A549 (cell line): ENCODE measurements at regions not wholly inside any gene's neighbourhood (a gene's known extent, or its start where the extent isn't known, plus 50 kb on each side); places are given as distances from the start of the nearest gene placed in this dataset.

Source experiments
- ATAC-seq, 2 experiments: fragments of 200-7000 bp in 1 of 2; fragments of >200 bp in 1 of 2; cut with Nextera tagmentation in 1 of 2; cut with Tn5 transposase in 1 of 2; 3 replicates each; pipeline versions ENCODE4 v1.8.0 to v1.9.1; 2018 to 2020; ENCODE audit warnings: mild to moderate bottlenecking in 1 of 2, moderate library complexity in 1 of 2
- CTCF ChIA-PET: fragments of 300-600 bp; sonication (Branson Sonifier 250); formaldehyde crosslinking; extraction: SDS; loops from one replicate; lab custom pipeline; 2021; ENCODE audit warnings: antibody characterized with exemption, inconsistent platforms; lab: Yijun Ruan, JAX
- POLR2A ChIA-PET: fragments of 350-600 bp; formaldehyde crosslinking; extraction: SDS; loops from one replicate; lab custom pipeline; 2021; ENCODE audit warnings: antibody characterized with exemption, inconsistent platforms; lab: Yijun Ruan, JAX
- DNase-seq, 2 experiments: peaks; one replicate each; pipeline versions ENCODE4 v3.0.0 to v3.0.0-alpha.2; 2011 to 2016; ENCODE audit warnings: low read depth in 1 of 2, low spot score in 1 of 2
- FAIRE-seq: peaks from 2 replicates; lab custom pipeline; 2011; peaks lifted over from hg19 to GRCh38; lab: Jason Lieb, UNC
- H3K27ac ChIP-seq, 2 experiments: fragments of >200 bp; sonication (Bioruptor Twin); formaldehyde crosslinking; 3 replicates each; pipeline ENCODE4 v1.5.1; 2016 to 2017
- H3K4me1 ChIP-seq: fragments of >200 bp; sonication (Bioruptor Twin); formaldehyde crosslinking; 3 replicates; pipeline ENCODE4 v1.6.1; 2016
- H3K4me2 ChIP-seq: fragments of >200 bp; sonication (Bioruptor Twin); formaldehyde crosslinking; 3 replicates; pipeline ENCODE4 v1.6.1; 2016
- H3K4me3 ChIP-seq: fragments of >200 bp; sonication (Bioruptor Twin); formaldehyde crosslinking; 3 replicates; pipeline ENCODE4 v1.5.1; 2016
- H3K9me3 ChIP-seq: fragments of >200 bp; sonication (Bioruptor Twin); formaldehyde crosslinking; 3 replicates; pipeline ENCODE4 v1.6.1; 2016
- CEBPB ChIP-seq, 2 experiments: fragments of >200 bp in 1 of 2; sonication (Bioruptor Twin) in 1 of 2; formaldehyde crosslinking in 1 of 2; IDR thresholded peaks; 2 replicates each; pipeline ENCODE4 v1.6.1; 2012 to 2016
- CHD2 ChIP-seq: fragments of 150-350 bp; IDR thresholded peaks from 2 replicates; pipeline ENCODE4 v1.6.1; 2014; ENCODE audit warnings: low read length; ENCODE audit not compliant: partially characterized antibody
- ESRRA ChIP-seq: fragments of 150-350 bp; IDR thresholded peaks from 2 replicates; pipeline ENCODE4 v1.6.1; 2014; ENCODE audit warnings: mild to moderate bottlenecking, low read length, borderline replicate concordance
- FOSL2 ChIP-seq, 2 experiments: fragments of 450-650 bp in 1 of 2; fragments of >200 bp in 1 of 2; sonication (Bioruptor Twin) in 1 of 2; formaldehyde crosslinking; IDR thresholded peaks; 2 replicates each; pipeline versions ENCODE4 v1.5.0 to v1.6.1; 2016 to 2020; ENCODE audit warnings: mild to moderate bottlenecking in 1 of 2, moderate library complexity in 1 of 2
- GATA3 ChIP-seq: IDR thresholded peaks from 2 replicates; pipeline ENCODE4 v1.6.1; 2012; ENCODE audit warnings: borderline replicate concordance
- HEYL ChIP-seq: fragments of 250-450 bp; sonication (Bioruptor Pico); IDR thresholded peaks from 2 replicates; pipeline ENCODE4 v1.8.0; 2021; ENCODE audit warnings: mild to moderate bottlenecking, moderate library complexity
- HOXA7 ChIP-seq: fragments of 250-450 bp; sonication (Bioruptor Pico); IDR thresholded peaks from 2 replicates; pipeline ENCODE4 v1.5.0; 2020; ENCODE audit warnings: mild to moderate bottlenecking, moderate library complexity
- HOXB13 ChIP-seq: fragments of 250-450 bp; sonication (Bioruptor Pico); IDR thresholded peaks from 2 replicates; pipeline ENCODE4 v1.5.0; 2020; ENCODE audit warnings: low read depth, mild to moderate bottlenecking, moderate library complexity
- HOXB5 ChIP-seq: fragments of 250-450 bp; sonication (Bioruptor Pico); IDR thresholded peaks from 2 replicates; pipeline ENCODE4 v1.5.0; 2020; ENCODE audit warnings: mild to moderate bottlenecking, moderate library complexity
- JUN ChIP-seq, 2 experiments: fragments of >200 bp; sonication (Bioruptor Twin); formaldehyde crosslinking; IDR thresholded peaks; 2 replicates in 1 of 2; 3 replicates in 1 of 2; pipeline ENCODE4 v1.6.1; 2016 to 2017
- JUNB ChIP-seq: fragments of >200 bp; sonication (Bioruptor Twin); formaldehyde crosslinking; IDR thresholded peaks from 2 replicates; pipeline ENCODE4 v1.6.1; 2016
- MAFK ChIP-seq: fragments of 450-650 bp; IDR thresholded peaks from 2 replicates; pipeline ENCODE4 v1.6.1; 2014; ENCODE audit not compliant: partially characterized antibody
- NR3C1 ChIP-seq: fragments of >200 bp; sonication (Bioruptor Twin); formaldehyde crosslinking; IDR thresholded peaks from 3 replicates; pipeline ENCODE4 v1.6.1; 2017
- POLR2AphosphoS2 ChIP-seq: conservative IDR thresholded peaks from 2 replicates; pipeline ENCODE4 v1.6.1; 2012; ENCODE audit warnings: low read length, improper control_type of control experiment, inconsistent platforms
- RAD21 ChIP-seq, 2 experiments: fragments of >200 bp in 1 of 2; sonication (Bioruptor Twin) in 1 of 2; formaldehyde crosslinking in 1 of 2; IDR thresholded peaks in 1 of 2; conservative IDR thresholded peaks in 1 of 2; 2 replicates in 1 of 2; 3 replicates in 1 of 2; pipeline ENCODE4 v1.6.1; 2012 to 2018; ENCODE audit warnings: inconsistent platforms in 1 of 2
- RCOR1 ChIP-seq: fragments of 150-350 bp; IDR thresholded peaks from 2 replicates; pipeline ENCODE4 v1.6.1; 2014; ENCODE audit warnings: antibody characterized with exemption, low read length, low read depth
- SMC3 ChIP-seq: fragments of >200 bp; sonication (Bioruptor Twin); formaldehyde crosslinking; IDR thresholded peaks from 3 replicates; pipeline ENCODE4 v1.6.1; 2018; ENCODE audit warnings: inconsistent platforms
- ZNF302 ChIP-seq: fragments of 250-450 bp; sonication (Bioruptor Pico); IDR thresholded peaks from 2 replicates; pipeline ENCODE4 v1.9.0; 2021; ENCODE audit warnings: inconsistent platforms, mild to moderate bottlenecking, moderate library complexity
- ZSCAN20 ChIP-seq: fragments of 250-450 bp; sonication (Bioruptor Pico); IDR thresholded peaks from 2 replicates; pipeline ENCODE4 v1.8.0; 2022; ENCODE audit warnings: mild to moderate bottlenecking, moderate library complexity
- WGBS: methylation state at CpG from one replicate; pipeline ENCODE4 v1.1.6; 2017; ENCODE audit errors: missing lambda C conversion rate; 5-methylcytosine and 5-hydroxymethylcytosine counted together
- TF ChIP-seq, protein P1 (sequence below): fragments of 150-350 bp; IDR thresholded peaks from 2 replicates; pipeline ENCODE4 v1.6.1; 2014; ENCODE audit warnings: low read depth, mild to moderate bottlenecking, low read length
- TF ChIP-seq, protein P2 (sequence below): IDR thresholded peaks from 2 replicates; pipeline ENCODE4 v1.6.1; 2012
- TF ChIP-seq, protein P3 (sequence below): fragments of >200 bp; sonication (Bioruptor Twin); formaldehyde crosslinking; IDR thresholded peaks from 2 replicates; pipeline ENCODE4 v1.6.1; 2016

DNA sequence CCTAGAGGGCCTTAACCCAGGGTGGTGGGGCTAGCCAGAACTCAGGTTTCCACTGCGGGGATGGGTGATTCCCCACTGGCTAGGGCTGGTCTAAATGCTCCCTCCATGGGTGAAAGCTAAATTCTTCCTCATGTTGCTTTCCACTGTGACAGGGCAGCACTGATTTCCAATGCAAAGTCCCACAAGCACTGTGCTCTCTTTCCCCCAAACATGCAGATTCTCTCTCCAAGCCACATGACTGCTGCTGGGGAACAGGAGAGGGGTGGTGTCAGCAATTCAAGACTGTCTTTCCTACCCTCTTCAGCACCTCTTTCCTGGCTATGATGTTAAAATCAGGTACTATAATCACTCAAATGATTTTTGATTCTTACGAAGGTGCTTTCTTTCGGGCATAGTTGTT lies 215.5 kb downstream of the RWDD3 start:
- no peak for ATAC-seq
- TF ChIP-seq RAD21 (conservative IDR thresholded peaks at IDR 0.05 in 1 of 2, IDR thresholded peaks at IDR 0.05 in 1 of 2), result no peak
- TF ChIP-seq CHD2, result no peak
- TF ChIP-seq NR3C1, result no peak
- TF ChIP-seq, protein P1, sequence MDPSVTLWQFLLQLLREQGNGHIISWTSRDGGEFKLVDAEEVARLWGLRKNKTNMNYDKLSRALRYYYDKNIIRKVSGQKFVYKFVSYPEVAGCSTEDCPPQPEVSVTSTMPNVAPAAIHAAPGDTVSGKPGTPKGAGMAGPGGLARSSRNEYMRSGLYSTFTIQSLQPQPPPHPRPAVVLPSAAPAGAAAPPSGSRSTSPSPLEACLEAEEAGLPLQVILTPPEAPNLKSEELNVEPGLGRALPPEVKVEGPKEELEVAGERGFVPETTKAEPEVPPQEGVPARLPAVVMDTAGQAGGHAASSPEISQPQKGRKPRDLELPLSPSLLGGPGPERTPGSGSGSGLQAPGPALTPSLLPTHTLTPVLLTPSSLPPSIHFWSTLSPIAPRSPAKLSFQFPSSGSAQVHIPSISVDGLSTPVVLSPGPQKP, result no peak
- no peak for TF ChIP-seq SMC3
- TF ChIP-seq JUN (IDR thresholded peaks at IDR 0.05), result no peak
- TF ChIP-seq, all 56 proteins: peak for 0
- POLR2A ChIA-PET, result no interaction called here
- DNase-seq, result no peak
- no peak overlapping the region for H3K4me2 ChIP-seq
- H3K27ac ChIP-seq, result no peak overlapping the region
- 3% methylated on average over 3 of the region's 3 CpGs for WGBS
- no peaks in the 10 kb centered on the region for H3K9me3 ChIP-seq
- CTCF ChIA-PET, result no interaction called here
- H3K4me1 ChIP-seq, result no peaks in the 10 kb centered on the region
- FAIRE-seq, result no peak
- no peak overlapping the region for H3K4me3 ChIP-seq

- Histone ChIP-seq H3K4me1 (no peaks in the 10 kb centered on the region), H3K4me3 (no peak overlapping the region), H3K9me3 (no peaks in the 10 kb centered on the region), H3K4me2 (no peak overlapping the region), H3K27ac (no peak overlapping the region)
- ChIA-PET POLR2A (no interaction called here), CTCF (no interaction called here)
- no peak for TF ChIP-seq CEBPB (IDR thresholded peaks at IDR 0.05)
- TF ChIP-seq RAD21 (conservative IDR thresholded peaks at IDR 0.05 in 1 of 2, IDR thresholded peaks at IDR 0.05 in 1 of 2), result peak in 1 of 2 experiments; percentile 34; a peak in 1 of 5 replicates
- DNase-seq (peak in 1 of 2 experiments; percentile 19), FAIRE-seq (no peak), ATAC-seq (peak in 1 of 2 experiments; percentile 55; a peak in 2 of 6 replicates)
- WGBS, result 0% methylated on average over 3 of the region's 3 CpGs
Measured at GRCh38 chr1:95451054-95451453, 217.0 kb downstream of the RWDD3 start.

- ATAC-seq, result no peak
- WGBS, result 13% methylated on average over 3 of the region's 3 CpGs
- H3K9me3 ChIP-seq, result no peaks in the 10 kb centered on the region
- CTCF ChIA-PET, result no interaction called here
- TF ChIP-seq ZSCAN20 (CRISPR knock-in tag), result no peak
- TF ChIP-seq, protein P2, sequence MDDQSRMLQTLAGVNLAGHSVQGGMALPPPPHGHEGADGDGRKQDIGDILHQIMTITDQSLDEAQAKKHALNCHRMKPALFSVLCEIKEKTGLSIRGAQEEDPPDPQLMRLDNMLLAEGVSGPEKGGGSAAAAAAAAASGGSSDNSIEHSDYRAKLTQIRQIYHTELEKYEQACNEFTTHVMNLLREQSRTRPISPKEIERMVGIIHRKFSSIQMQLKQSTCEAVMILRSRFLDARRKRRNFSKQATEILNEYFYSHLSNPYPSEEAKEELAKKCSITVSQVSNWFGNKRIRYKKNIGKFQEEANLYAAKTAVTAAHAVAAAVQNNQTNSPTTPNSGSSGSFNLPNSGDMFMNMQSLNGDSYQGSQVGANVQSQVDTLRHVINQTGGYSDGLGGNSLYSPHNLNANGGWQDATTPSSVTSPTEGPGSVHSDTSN, result no peak
- TF ChIP-seq JUN (IDR thresholded peaks at IDR 0.05), result no peak
- TF ChIP-seq MAFK, result no peak
- TF ChIP-seq, protein P3, sequence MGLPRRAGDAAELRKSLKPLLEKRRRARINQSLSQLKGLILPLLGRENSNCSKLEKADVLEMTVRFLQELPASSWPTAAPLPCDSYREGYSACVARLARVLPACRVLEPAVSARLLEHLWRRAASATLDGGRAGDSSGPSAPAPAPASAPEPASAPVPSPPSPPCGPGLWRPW, result no peak
- no peak for TF ChIP-seq GATA3
- TF ChIP-seq POLR2AphosphoS2, result no peak
- TF ChIP-seq RAD21 (conservative IDR thresholded peaks at IDR 0.05 in 1 of 2, IDR thresholded peaks at IDR 0.05 in 1 of 2), result no peak
- TF ChIP-seq, protein P1, result no peak
- TF ChIP-seq HOXA7 (CRISPR knock-in tag), result no peak
- TF ChIP-seq HEYL (CRISPR knock-in tag), result no peak
- no peak for TF ChIP-seq HOXB5 (CRISPR knock-in tag)
- TF ChIP-seq HOXB13 (CRISPR knock-in tag), result no peak
- TF ChIP-seq ESRRA, result no peak
- TF ChIP-seq RCOR1, result no peak
- TF ChIP-seq JUNB, result no peak
- no peak for TF ChIP-seq ZNF302 (CRISPR knock-in tag)
- no peak for TF ChIP-seq FOSL2 (IDR thresholded peaks at IDR 0.05)
- no peak for TF ChIP-seq FOSL2 (CRISPR knock-in tag; IDR thresholded peaks at IDR 0.05)
- TF ChIP-seq, all 56 proteins: peak for 0
- H3K4me1 ChIP-seq, result no peaks in the 10 kb centered on the region
- no peak overlapping the region for H3K27ac ChIP-seq
- DNase-seq (no peak), FAIRE-seq (no peak)
- POLR2A ChIA-PET, result no interaction called here
- H3K4me2 ChIP-seq, result no peak overlapping the region
- H3K4me3 ChIP-seq, result no peak overlapping the region
Measured at GRCh38 chr1:95451904-95452303, 217.9 kb downstream of the RWDD3 start.
